Thyroid gland (tissue), 4 donors: ENCODE measurements at regions not wholly inside any gene's neighbourhood (a gene's known extent, or its start where the extent isn't known, plus 50 kb on each side); places are given as distances from the start of the nearest gene placed in this dataset.

Experiments
- CTCF ChIP-seq, 6 experiments: fragments of 200-600 bp in 3 of 6; fragments of 450-650 bp in 3 of 6; sonication (generic) in 3 of 6; IDR thresholded peaks; one replicate each; pipeline ENCODE4 v1.5.1; 2016 to 2019; ENCODE audit warnings: antibody characterized with exemption in 6 of 6, mild to moderate bottlenecking in 2 of 6, inconsistent platforms in 1 of 6, moderate library complexity in 1 of 6
- POLR2A ChIP-seq, 2 donors: fragments of 450-650 bp; IDR thresholded peaks; one replicate each; pipeline ENCODE4 v1.6.1; 2017; ENCODE audit warnings: antibody characterized with exemption in 2 of 2, mild to moderate bottlenecking in 2 of 2, moderate library complexity in 1 of 2

- TF ChIP-seq CTCF (IDR thresholded peaks at IDR 0.05) (no peak), POLR2A (IDR thresholded peaks at IDR 0.05) (no peak)
These were observed 573.5 kb downstream of the COL12A1 start for GRCh38 chr6:74632196-74632875.
